ENCODE measurements at regions not wholly inside any gene's neighbourhood (a gene's known extent, or its start where the extent isn't known, plus 50 kb on each side); places are given as distances from the start of the nearest gene placed in this dataset.

GRCh38 chr11:32032052-32032451 lies 58.8 kb upstream of the RCN1 start:
- TF ChIP-seq CTCF (IDR thresholded peaks at IDR 0.05) = no peak
- TF ChIP-seq ZFX (IDR thresholded peaks at IDR 0.05; ENCODE audit: borderline replicate concordance) = no peak

All from 22Rv1 (cell line).